T47D (cell line): ENCODE measurements at regions not wholly inside any gene's neighbourhood (a gene's known extent, or its start where the extent isn't known, plus 50 kb on each side); places are given as distances from the start of the nearest gene placed in this dataset.
A peak's percentile ranks its signal among the peaks of the same experiment; 100 is the strongest.

Experiments
- DNase-seq, 2 experiments: peaks; one replicate each; pipeline versions ENCODE4 v3.0.0 to v3.0.0-alpha.2; 2011 to 2012; ENCODE audit warnings: low read depth in 1 of 2, low spot score in 1 of 2
- JUND ChIP-seq: IDR thresholded peaks from 2 replicates; pipeline ENCODE4 v1.6.1; 2012; ENCODE audit warnings: low read depth
- in situ Hi-C: cut with HindIII; loops from 2 replicates; pipeline ENCODE4 v1.10.0; 2016; ENCODE audit warnings: low sequenced_read_pairs, low pct_unique_long_range_greater_than_20kb

GRCh38 chr17:71941920-71942319 lies 178.9 kb upstream of the SOX9 start:
- DNase-seq = no peak
- in situ Hi-C loops = no loop called here
- TF ChIP-seq JUND = no peak

- DNase-seq = no peak
- no peak for TF ChIP-seq JUND
- in situ Hi-C loops = no loop called here
These were observed 178.2 kb upstream of the SOX9 start for GRCh38 chr17:71942626-71943025.

GRCh38 chr17:71948703-71949422 lies 172.0 kb upstream of the SOX9 start:
- in situ Hi-C loops = no loop called here
- no peak for TF ChIP-seq JUND
- no peak for DNase-seq

GRCh38 chr17:71959154-71959553 lies 161.7 kb upstream of the SOX9 start:
- in situ Hi-C loops = no loop called here
- peak; percentile 20 to 56 for DNase-seq
- TF ChIP-seq JUND = no peak

GRCh38 chr17:71963351-71963750 lies 157.5 kb upstream of the SOX9 start:
- in situ Hi-C loops = no loop called here
- no peak for TF ChIP-seq JUND

GRCh38 chr17:71963791-71964190 lies 157.0 kb upstream of the SOX9 start:
- in situ Hi-C loops = no loop called here
- TF ChIP-seq JUND = no peak
- DNase-seq = no peak

More at GRCh38 chr17:71963351-71963750, 157.5 kb upstream of the SOX9 start:
- no peak for DNase-seq

GRCh38 chr17:71964559-71964958 lies 156.3 kb upstream of the SOX9 start:
- no peak for TF ChIP-seq JUND
- no peak for DNase-seq
- in situ Hi-C loops = no loop called here

GRCh38 chr17:71966055-71966454 lies 154.8 kb upstream of the SOX9 start:
- TF ChIP-seq JUND = no peak
- in situ Hi-C loops = no loop called here
- no peak for DNase-seq

- in situ Hi-C loops = no loop called here
- no peak for DNase-seq
- TF ChIP-seq JUND = no peak
These were observed 154.1 kb upstream of the SOX9 start for GRCh38 chr17:71966459-71967313.

GRCh38 chr17:71969500-71969899 lies 151.3 kb upstream of the SOX9 start:
- in situ Hi-C loops = no loop called here
- no peak for DNase-seq
- TF ChIP-seq JUND = no peak

GRCh38 chr17:71970312-71970711 lies 150.5 kb upstream of the SOX9 start:
- DNase-seq = no peak
- in situ Hi-C loops = no loop called here
- TF ChIP-seq JUND = no peak

- no peak for TF ChIP-seq JUND
- in situ Hi-C loops = no loop called here
- no peak for DNase-seq
These were observed 146.8 kb upstream of the SOX9 start for GRCh38 chr17:71974051-71974450.

- in situ Hi-C loops = no loop called here
- TF ChIP-seq JUND = no peak
- DNase-seq = peak in 1 of 2 experiments; percentile 13
These were observed 145.5 kb upstream of the SOX9 start for GRCh38 chr17:71975331-71975801.
